Gastrocnemius medialis (tissue), 4 donors: ENCODE measurements at regions not wholly inside any gene's neighbourhood (a gene's known extent, or its start where the extent isn't known, plus 50 kb on each side); places are given as distances from the start of the nearest gene placed in this dataset.

ENCODE experiments used
- POLR2A ChIP-seq, 2 donors: fragments of 450-650 bp; IDR thresholded peaks; one replicate each; pipeline ENCODE4 v1.6.1; 2017; ENCODE audit warnings: antibody characterized with exemption in 2 of 2, mild to moderate bottlenecking in 2 of 2, moderate library complexity in 2 of 2
- TF ChIP-seq, protein P1 (sequence below), 5 experiments: fragments of 450-650 bp in 3 of 5; fragments of 200-600 bp in 2 of 5; sonication (generic) in 2 of 5; IDR thresholded peaks in 4 of 5; conservative IDR thresholded peaks in 1 of 5; 1 replicate in 4 of 5; 2 replicates in 1 of 5; pipeline ENCODE4 v1.5.1; 2016 to 2019; ENCODE audit warnings: antibody characterized with exemption in 5 of 5, mild to moderate bottlenecking in 3 of 5, moderate library complexity in 3 of 5

- TF ChIP-seq, protein P1, sequence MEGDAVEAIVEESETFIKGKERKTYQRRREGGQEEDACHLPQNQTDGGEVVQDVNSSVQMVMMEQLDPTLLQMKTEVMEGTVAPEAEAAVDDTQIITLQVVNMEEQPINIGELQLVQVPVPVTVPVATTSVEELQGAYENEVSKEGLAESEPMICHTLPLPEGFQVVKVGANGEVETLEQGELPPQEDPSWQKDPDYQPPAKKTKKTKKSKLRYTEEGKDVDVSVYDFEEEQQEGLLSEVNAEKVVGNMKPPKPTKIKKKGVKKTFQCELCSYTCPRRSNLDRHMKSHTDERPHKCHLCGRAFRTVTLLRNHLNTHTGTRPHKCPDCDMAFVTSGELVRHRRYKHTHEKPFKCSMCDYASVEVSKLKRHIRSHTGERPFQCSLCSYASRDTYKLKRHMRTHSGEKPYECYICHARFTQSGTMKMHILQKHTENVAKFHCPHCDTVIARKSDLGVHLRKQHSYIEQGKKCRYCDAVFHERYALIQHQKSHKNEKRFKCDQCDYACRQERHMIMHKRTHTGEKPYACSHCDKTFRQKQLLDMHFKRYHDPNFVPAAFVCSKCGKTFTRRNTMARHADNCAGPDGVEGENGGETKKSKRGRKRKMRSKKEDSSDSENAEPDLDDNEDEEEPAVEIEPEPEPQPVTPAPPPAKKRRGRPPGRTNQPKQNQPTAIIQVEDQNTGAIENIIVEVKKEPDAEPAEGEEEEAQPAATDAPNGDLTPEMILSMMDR (IDR thresholded peaks at IDR 0.05 in 4 of 5, conservative IDR thresholded peaks at IDR 0.05 in 1 of 5): no peak
- TF ChIP-seq POLR2A (IDR thresholded peaks at IDR 0.05): no peak
Observed at GRCh38 chr10:22832066-22832602, 95.7 kb upstream of the ARMC3 start.
